ENCODE measurements at regions not wholly inside any gene's neighbourhood (a gene's known extent, or its start where the extent isn't known, plus 50 kb on each side); places are given as distances from the start of the nearest gene placed in this dataset.

DNA sequence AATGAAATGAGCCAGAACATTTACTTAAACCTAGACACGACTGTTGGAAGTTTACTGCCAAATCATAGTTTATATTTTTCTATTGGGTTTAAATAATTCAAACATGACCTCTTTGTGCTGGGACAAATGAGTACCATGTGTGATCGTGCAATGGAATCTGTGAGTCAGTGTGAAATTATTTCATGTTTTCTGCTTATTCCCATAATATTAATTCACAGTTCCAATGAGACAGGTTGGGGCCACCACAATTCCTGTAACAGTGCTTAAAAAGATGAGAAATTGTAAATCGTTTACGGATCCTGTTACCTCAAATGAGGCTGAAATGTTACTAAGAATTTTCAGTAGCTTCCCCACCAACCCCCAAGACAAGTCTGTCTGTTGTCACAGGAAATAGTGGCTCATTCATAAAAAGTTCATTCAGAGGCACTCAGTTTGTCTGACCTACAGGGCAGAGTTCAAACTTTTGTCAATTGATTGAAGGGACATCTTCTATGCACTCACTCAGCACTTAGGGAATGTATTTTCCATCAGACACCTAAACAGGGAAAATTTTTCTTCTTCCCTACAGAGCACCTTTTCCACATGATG lies 563.9 kb upstream of the ADAMTS16 start:
- TF ChIP-seq, protein P1, sequence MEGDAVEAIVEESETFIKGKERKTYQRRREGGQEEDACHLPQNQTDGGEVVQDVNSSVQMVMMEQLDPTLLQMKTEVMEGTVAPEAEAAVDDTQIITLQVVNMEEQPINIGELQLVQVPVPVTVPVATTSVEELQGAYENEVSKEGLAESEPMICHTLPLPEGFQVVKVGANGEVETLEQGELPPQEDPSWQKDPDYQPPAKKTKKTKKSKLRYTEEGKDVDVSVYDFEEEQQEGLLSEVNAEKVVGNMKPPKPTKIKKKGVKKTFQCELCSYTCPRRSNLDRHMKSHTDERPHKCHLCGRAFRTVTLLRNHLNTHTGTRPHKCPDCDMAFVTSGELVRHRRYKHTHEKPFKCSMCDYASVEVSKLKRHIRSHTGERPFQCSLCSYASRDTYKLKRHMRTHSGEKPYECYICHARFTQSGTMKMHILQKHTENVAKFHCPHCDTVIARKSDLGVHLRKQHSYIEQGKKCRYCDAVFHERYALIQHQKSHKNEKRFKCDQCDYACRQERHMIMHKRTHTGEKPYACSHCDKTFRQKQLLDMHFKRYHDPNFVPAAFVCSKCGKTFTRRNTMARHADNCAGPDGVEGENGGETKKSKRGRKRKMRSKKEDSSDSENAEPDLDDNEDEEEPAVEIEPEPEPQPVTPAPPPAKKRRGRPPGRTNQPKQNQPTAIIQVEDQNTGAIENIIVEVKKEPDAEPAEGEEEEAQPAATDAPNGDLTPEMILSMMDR (IDR thresholded peaks at IDR 0.05), result no peak
- no peak for TF ChIP-seq POLR2A (IDR thresholded peaks at IDR 0.05)
- TF ChIP-seq POLR2AphosphoS5 (IDR thresholded peaks at IDR 0.05), result no peak
